ENCODE measurements at regions not wholly inside any gene's neighbourhood (a gene's known extent, or its start where the extent isn't known, plus 50 kb on each side); places are given as distances from the start of the nearest gene placed in this dataset.
A peak's percentile ranks its signal among the peaks of the same experiment; 100 is the strongest.

DNA sequence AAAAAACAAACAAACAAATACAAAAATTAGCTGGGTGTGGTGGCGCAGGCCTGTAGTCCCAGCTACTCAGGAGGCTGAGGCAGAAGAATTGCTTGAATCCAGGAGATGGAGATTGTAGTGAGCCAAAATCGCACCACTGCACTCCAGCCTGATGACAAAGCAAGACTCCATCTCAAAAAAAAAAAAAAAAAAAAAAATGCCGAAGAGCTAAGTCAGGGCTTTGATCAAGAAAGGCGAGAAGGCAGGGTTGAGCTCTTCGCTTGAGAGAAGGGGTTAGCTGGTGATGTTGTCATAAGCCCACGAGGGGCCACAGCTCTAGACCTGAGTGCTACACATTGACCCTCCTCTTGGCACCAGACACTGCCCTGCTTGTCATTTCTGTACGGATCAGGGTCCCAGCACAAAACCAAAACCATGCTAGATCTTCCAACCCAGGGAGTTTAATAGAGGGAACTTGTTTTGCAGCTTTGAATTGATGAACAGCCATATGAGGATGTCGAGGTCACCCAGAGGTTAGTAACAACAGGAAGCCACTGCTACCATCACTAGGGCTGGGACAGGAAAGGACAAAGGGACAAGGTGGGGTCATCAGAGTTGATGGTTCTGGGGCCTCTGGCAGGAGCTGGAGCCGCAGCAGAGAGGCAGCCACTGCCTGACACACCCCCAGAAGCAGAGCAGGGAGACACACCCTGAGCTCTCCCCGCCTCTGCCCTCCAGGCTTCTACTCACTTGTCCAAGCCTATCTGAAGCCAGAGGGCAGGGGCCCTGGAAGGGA is 122.7 kb downstream of the SNX5 start (continued):
- TF ChIP-seq HMGXB4 (CRISPR knock-in tag; IDR thresholded peaks at IDR 0.05; ENCODE audit: borderline replicate concordance in 1 of 2, low read depth in 1 of 2) = 0 out of 4 replicates have a peak, but pooled peaks of 1 of the 2 experiments have one; percentile 35
- TF ChIP-seq ZNF331 (CRISPR knock-in tag; IDR thresholded peaks at IDR 0.05) = 0 out of 2 replicates have a peak, but pooled peaks have one; percentile 12
- peak; percentile 70 for TF ChIP-seq ELF3 (CRISPR knock-in tag; IDR thresholded peaks at IDR 0.05)
- TF ChIP-seq FOXK1 (CRISPR knock-in tag; IDR thresholded peaks at IDR 0.05; ENCODE audit: borderline replicate concordance, low read depth) = peak; percentile 28; the same call in 1 of the 2 replicates
- TF ChIP-seq ARID2 (CRISPR knock-in tag; IDR thresholded peaks at IDR 0.05; ENCODE audit: borderline replicate concordance) = no peak
- TF ChIP-seq ZNF552 (CRISPR knock-in tag; IDR thresholded peaks at IDR 0.05; ENCODE audit: borderline replicate concordance) = peak; percentile 76; the same call in 1 of the 2 replicates
- TF ChIP-seq ZNF614 (CRISPR knock-in tag; IDR thresholded peaks at IDR 0.05; ENCODE audit: borderline replicate concordance) = peak; percentile 59; the same call in 1 of the 2 replicates
- peak; percentile 77; the same call in 1 of the 2 replicates for TF ChIP-seq ZNF766 (CRISPR knock-in tag; IDR thresholded peaks at IDR 0.05; ENCODE audit: borderline replicate concordance)
- 0 out of 2 replicates have a peak, but pooled peaks have one; percentile 27 for TF ChIP-seq GABPB1 (CRISPR knock-in tag; IDR thresholded peaks at IDR 0.05)
- TF ChIP-seq FIP1L1 (IDR thresholded peaks at IDR 0.05; ENCODE audit: borderline replicate concordance, insufficient read depth, low read depth, low read length) = no peak
- 0 out of 2 replicates have a peak, but pooled peaks have one; percentile 24 for TF ChIP-seq MIXL1 (CRISPR knock-in tag; IDR thresholded peaks at IDR 0.05)
- TF ChIP-seq NR2C2 (CRISPR knock-in tag; IDR thresholded peaks at IDR 0.05; ENCODE audit: borderline replicate concordance) = peak; percentile 45; the same call in 1 of the 2 replicates
- peak; percentile 76 for TF ChIP-seq MED1 (CRISPR knock-in tag; IDR thresholded peaks at IDR 0.05)
- 0 out of 2 replicates have a peak, but pooled peaks have one; percentile 59 for TF ChIP-seq ZNF800 (CRISPR knock-in tag; IDR thresholded peaks at IDR 0.05)
- TF ChIP-seq SNRNP70 (IDR thresholded peaks at IDR 0.05; ENCODE audit: low read depth, low read length) = no peak
- TF ChIP-seq ISL2 (CRISPR knock-in tag; IDR thresholded peaks at IDR 0.05) = no peak
- peak; percentile 45; the same call in 1 of the 2 replicates for TF ChIP-seq POGK (CRISPR knock-in tag; conservative IDR thresholded peaks at IDR 0.05)
- peak; percentile 99 for TF ChIP-seq RARA (CRISPR knock-in tag; IDR thresholded peaks at IDR 0.05)
- peak; percentile 52; the same call in 1 of the 2 replicates for TF ChIP-seq PITX1 (CRISPR knock-in tag; IDR thresholded peaks at IDR 0.05)

Data from HepG2 (cell line).